HL-60 (cell line): ENCODE measurements at regions not wholly inside any gene's neighbourhood (a gene's known extent, or its start where the extent isn't known, plus 50 kb on each side); places are given as distances from the start of the nearest gene placed in this dataset.

Experiments
- DNase-seq, 2 experiments: peaks; one replicate each; pipeline ENCODE4 v3.0.0-alpha.2; 2010 to 2020; ENCODE audit warnings: low read depth in 1 of 2, low spot score in 1 of 2
- H3K27ac ChIP-seq: fragments of 250-450 bp; sonication (Bioruptor Pico); replicated peaks from 2 replicates; pipeline ENCODE4 v1.5.1; 2020; ENCODE audit warnings: mild to moderate bottlenecking, moderate library complexity
- H3K27me3 ChIP-seq: fragments of 250-450 bp; sonication (Bioruptor Pico); 2 replicates; pipeline ENCODE4 v1.5.1; 2021; ENCODE audit warnings: mild to moderate bottlenecking, moderate library complexity; ENCODE audit not compliant: insufficient read depth, poor library complexity, severe bottlenecking
- H3K4me3 ChIP-seq: replicated peaks from 2 replicates; pipeline ENCODE4 v1.5.1; 2011; ENCODE audit warnings: mild to moderate bottlenecking, control low read depth, low read length; ENCODE audit not compliant: insufficient read depth
- GABPA ChIP-seq: IDR thresholded peaks from 2 replicates; pipeline ENCODE4 v1.6.1; 2012; ENCODE audit warnings: low read depth
- POLR2AphosphoS5 ChIP-seq: IDR thresholded peaks from 2 replicates; pipeline ENCODE4 v1.6.1; 2012; ENCODE audit warnings: low read depth
- REST ChIP-seq: IDR thresholded peaks from 2 replicates; pipeline ENCODE4 v1.6.1; 2012; ENCODE audit warnings: low read depth; ENCODE audit not compliant: insufficient replicate concordance
- SPI1 ChIP-seq: IDR thresholded peaks from 2 replicates; pipeline ENCODE4 v1.6.1; 2012; ENCODE audit warnings: low read depth, mild to moderate bottlenecking, borderline replicate concordance
- TF ChIP-seq, protein P1 (sequence below): IDR thresholded peaks from one replicate; pipeline ENCODE4 v1.5.1; 2011; ENCODE audit warnings: low read length, control low read depth, inconsistent platforms; ENCODE audit not compliant: insufficient read depth

DNA sequence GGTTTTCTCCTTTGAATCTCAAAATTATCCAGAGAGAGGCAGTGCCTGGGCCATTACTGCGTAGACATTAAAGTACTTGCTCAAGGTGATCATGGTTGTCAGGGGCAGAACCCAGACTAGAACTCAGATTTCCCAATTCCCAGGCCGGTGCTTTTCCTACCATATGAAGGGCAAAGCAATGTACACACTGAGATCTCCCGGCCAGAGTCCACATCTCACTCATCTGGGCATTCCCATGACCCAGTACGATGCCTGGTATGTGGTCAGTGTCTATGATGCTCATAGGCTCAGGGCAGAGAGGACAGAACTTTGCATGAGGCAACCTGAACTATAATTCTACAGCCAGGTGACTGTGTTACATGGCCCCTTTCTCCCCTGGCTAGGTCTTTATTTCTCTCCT is 531.4 kb downstream of the TDRD15 start:
- TF ChIP-seq REST (no peak), POLR2AphosphoS5 (no peak), GABPA (no peak), SPI1 (no peak)
- TF ChIP-seq, protein P1, sequence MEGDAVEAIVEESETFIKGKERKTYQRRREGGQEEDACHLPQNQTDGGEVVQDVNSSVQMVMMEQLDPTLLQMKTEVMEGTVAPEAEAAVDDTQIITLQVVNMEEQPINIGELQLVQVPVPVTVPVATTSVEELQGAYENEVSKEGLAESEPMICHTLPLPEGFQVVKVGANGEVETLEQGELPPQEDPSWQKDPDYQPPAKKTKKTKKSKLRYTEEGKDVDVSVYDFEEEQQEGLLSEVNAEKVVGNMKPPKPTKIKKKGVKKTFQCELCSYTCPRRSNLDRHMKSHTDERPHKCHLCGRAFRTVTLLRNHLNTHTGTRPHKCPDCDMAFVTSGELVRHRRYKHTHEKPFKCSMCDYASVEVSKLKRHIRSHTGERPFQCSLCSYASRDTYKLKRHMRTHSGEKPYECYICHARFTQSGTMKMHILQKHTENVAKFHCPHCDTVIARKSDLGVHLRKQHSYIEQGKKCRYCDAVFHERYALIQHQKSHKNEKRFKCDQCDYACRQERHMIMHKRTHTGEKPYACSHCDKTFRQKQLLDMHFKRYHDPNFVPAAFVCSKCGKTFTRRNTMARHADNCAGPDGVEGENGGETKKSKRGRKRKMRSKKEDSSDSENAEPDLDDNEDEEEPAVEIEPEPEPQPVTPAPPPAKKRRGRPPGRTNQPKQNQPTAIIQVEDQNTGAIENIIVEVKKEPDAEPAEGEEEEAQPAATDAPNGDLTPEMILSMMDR, result no peak
- Histone ChIP-seq H3K4me3 (no peak overlapping the region), H3K27me3 (no peaks in the 10 kb centered on the region), H3K27ac (no peak overlapping the region)
- no peak for DNase-seq

GRCh38 chr2:21656330-21657075 is 532.7 kb downstream of the TDRD15 start:
- Histone ChIP-seq H3K4me3 (no peak overlapping the region), H3K27ac (no peak overlapping the region), H3K27me3 (no peaks in the 10 kb centered on the region)
- DNase-seq, result no peak
- TF ChIP-seq REST (no peak), SPI1 (no peak), GABPA (no peak), POLR2AphosphoS5 (no peak)
- TF ChIP-seq, protein P1, result no peak

DNA sequence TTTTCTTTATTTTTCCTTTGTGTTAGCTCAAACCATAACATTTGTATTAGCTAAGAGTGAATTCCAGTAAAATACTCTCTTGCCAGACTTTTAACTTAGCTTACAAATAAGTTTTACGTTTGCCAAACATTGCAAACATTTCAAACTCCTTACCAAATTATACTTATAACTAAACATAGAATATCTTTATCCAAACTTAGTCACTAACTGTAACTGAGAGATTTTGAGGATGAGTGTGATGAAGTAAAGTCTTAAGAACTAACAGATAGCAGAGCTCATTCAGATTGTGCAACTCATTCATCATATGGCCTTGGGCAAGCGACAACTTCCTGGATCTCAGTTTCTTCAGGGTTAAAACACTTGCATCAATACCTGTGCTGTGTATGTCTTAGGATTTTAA is 533.7 kb downstream of the TDRD15 start:
- no peak for DNase-seq
- Histone ChIP-seq H3K27ac (no peak overlapping the region), H3K4me3 (no peak overlapping the region), H3K27me3 (no peaks in the 10 kb centered on the region)
- TF ChIP-seq SPI1, result no peak

DNA sequence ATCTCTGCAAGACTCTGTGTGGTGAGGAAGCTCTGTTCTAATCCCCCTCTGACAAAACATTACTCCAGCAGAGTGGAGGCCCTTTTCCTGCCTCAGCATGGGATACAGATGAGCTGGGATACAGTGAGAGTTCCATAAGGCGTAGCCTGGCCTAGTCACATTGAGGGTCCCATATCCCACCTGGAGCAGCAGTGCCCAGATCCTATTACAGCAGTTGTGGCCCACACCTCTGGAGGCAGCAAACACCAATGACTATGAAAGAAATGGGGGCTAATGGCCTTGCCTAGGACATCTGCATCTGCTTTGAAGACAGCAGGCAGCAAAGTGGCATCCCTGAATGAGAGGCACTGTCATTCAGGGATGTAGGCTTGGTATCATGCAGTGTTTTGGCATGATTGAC is 534.5 kb downstream of the TDRD15 start:
- Histone ChIP-seq H3K27me3 (no peaks in the 10 kb centered on the region), H3K4me3 (no peak overlapping the region), H3K27ac (no peak overlapping the region)
- TF ChIP-seq REST, result no peak
- TF ChIP-seq, protein P1, result no peak
- no peak for TF ChIP-seq SPI1
- no peak for TF ChIP-seq POLR2AphosphoS5
- no peak for TF ChIP-seq GABPA
- DNase-seq, result no peak
